ENCODE measurements at regions not wholly inside any gene's neighbourhood (a gene's known extent, or its start where the extent isn't known, plus 50 kb on each side); places are given as distances from the start of the nearest gene placed in this dataset.
"Not testable (repeated sequence)": the region's sequence is repeated elsewhere in the genome, so short reads cannot be mapped to it uniquely, and the experiment has no call there.

- no peak for DNase-seq (ENCODE audit: low read depth, low spot score)
Observed at GRCh38 chr12:108424026-108424425, 84.9 kb upstream of the CMKLR1 start.

- DNase-seq (ENCODE audit: low read depth, low spot score) = no peak
Observed at GRCh38 chr12:108423486-108423885, 84.4 kb upstream of the CMKLR1 start.

- not testable (repeated sequence) for DNase-seq (ENCODE audit: low read depth, low spot score)
Observed at GRCh38 chr12:108421082-108421481, 82.0 kb upstream of the CMKLR1 start.

GRCh38 chr12:108420421-108420820 lies 81.3 kb upstream of the CMKLR1 start:
- not testable (repeated sequence) for DNase-seq (ENCODE audit: low read depth, low spot score)

DNA sequence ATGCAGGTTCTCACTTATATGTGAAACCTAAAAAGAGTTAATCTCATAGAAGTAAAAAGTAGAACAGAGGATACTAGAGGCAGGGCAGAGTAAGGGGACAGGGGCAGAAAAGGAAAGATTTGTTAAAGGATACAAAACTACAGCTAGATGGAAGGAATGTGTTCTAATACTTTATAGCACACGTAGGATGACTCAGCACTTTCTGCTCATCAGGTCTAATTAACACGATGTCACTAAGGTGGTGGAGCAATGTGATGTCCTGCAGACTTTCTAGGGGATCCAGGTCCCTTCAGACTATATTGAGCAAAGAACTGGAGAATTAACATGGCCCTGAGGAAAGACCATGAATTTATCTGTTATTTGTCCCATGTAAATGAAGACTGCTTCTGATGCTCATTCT lies 80.8 kb upstream of the CMKLR1 start:
- no peak for DNase-seq (ENCODE audit: low read depth, low spot score)

DNA sequence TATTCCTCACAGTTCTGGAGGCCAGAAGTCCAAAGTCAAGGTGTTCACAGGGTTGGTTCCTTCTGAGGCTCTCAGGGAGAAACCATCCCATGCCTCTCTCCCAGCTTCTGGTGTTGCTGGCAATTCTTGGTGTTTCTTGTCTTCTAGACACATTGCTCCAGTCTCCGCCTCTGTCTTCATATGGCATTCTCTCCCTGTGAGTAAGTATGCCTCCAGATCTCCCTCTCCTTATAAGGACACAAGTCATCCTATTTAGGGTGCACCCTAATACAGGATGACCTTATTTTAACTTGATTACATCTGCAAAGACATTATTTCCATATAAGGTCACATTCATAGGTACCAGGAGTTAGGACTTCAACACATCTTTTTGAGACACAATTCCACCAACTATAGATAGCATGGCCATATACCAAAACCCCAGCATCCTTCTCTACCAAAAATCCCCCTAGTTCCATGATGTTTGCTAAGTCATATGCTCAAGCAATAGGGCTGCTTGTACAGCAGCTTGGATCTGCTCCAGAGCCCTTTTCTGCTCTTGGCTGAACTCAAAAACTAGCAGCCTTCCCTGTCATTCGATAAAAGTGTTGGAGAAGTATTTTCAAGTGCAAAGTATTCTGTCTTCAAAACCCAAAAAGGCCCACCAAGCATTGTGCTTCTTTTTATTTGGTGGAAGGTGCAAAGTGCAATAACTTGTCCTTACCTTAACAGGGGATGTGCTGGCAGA lies 79.2 kb upstream of the CMKLR1 start:
- no peak for DNase-seq (ENCODE audit: low read depth, low spot score)

GRCh38 chr12:108414021-108414420 lies 74.9 kb upstream of the CMKLR1 start:
- DNase-seq (ENCODE audit: low read depth, low spot score) = no peak

DNA sequence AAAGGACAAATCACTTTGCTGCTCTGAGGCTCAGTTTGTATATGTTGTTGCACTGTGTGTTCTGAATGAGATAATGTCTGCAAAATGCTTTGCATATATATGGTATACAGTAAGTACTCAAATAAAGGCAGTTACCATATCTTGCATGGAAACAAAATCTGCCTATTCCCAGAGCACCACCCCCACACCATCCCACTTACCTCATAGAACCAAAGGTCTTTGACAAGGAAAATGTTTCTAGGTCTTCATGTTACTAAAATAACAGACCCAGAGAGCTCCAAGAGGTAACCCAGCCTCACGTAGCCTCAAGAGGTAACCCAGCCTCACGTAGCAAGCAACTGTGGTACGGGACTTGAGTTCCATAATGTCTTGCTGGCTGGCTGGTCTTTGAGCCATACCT lies 71.6 kb upstream of the CMKLR1 start:
- no peak for DNase-seq (ENCODE audit: low read depth, low spot score)

- no peak for DNase-seq (ENCODE audit: low read depth, low spot score)
Observed at GRCh38 chr12:108409481-108409880, 70.4 kb upstream of the CMKLR1 start.

GRCh38 chr12:108403952-108404351 lies 64.8 kb upstream of the CMKLR1 start:
- DNase-seq (ENCODE audit: low read depth, low spot score) = no peak

DNA sequence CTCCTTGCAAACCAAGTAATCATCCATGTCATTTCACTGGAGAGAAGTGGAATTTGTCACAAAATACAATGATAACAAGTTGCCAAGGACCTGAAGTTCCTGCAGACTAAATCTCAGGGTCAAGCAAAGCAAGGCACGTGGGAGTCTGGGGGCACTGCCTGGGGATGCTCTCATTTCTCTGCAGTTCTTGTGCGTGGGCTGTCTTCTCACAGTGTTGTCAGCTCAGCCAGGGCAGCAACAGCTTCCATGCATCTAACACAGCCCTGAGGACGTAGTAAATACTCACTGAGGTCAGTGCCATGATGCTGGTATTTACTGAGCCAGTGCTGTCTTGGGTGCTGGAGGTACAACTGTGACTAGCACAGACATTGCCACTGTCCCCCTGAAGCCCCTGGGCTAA lies 62.9 kb upstream of the CMKLR1 start:
- no peak for DNase-seq (ENCODE audit: low read depth, low spot score)

DNA sequence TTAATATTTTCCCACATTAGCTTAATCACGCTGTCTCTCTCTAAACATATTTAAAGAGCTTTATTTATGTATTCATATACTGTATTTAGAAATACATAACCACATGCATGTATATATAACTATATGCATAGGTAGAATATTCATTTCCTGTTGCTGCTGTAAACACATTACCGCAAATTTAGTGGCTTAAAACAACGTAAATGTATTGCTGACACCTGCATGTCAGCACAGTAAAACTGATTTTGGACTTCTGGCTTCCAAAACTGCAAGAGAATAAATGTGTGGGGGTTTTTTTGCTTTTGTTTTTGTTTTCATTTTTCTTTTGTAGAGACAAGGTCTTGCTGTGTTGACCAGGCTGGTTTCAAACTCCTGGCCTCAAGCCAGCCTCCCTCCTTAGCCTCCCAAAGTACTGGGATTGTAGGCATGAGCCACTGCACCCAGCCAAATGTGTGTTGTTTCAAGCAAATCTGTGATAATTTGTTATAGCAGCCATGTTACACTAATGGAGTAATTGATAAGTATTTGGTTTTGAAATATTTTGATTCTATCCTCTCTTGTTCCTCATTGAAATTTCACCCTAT lies 61.9 kb upstream of the CMKLR1 start:
- DNase-seq (ENCODE audit: low read depth, low spot score) = no peak

DNA sequence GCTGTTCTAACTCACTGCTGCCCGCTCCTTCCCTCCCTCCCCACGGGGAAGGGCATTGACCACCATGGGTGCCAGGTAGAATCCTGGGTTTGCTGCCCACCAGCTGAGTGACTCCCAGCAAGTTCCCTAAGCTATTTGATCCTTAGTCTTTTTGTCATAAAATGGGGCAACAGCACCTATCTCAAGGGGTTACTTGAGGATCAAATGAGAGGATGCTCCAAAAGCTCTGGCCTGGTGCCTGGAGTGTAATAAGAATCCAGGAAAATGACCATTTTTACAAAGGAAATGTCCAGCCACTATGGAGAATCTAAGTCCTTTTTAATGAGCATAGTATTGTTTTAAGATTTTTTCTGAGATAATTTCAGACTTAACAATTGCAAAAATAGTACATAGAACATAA lies 61.4 kb upstream of the CMKLR1 start:
- DNase-seq (ENCODE audit: low read depth, low spot score) = no peak

GRCh38 chr12:108400056-108400455 lies 60.9 kb upstream of the CMKLR1 start:
- DNase-seq (ENCODE audit: low read depth, low spot score) = no peak

GRCh38 chr12:108399514-108399913 lies 60.4 kb upstream of the CMKLR1 start:
- DNase-seq (ENCODE audit: low read depth, low spot score) = no peak

DNA sequence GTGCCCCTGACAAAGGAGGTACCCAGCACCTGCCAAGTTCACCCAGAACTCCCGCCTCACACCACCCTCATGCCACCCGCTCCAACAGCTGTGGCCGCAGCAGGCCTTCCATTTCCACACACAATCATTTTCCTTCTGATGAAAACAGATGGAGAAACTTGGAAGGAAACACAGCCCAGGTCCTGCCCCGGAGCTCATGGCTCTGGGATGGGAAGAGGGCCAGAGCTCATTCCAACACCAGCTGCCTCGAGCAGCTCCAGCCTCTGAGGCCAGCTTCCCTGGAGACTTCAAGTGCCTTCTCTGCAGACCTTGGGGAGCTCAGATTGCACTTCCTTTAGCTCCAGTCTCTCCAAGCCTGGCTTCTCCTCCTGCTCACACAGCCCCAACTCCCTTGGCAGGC lies 55.1 kb upstream of the CMKLR1 start:
- DNase-seq (ENCODE audit: low read depth, low spot score) = no peak

GRCh38 chr12:108392284-108392683 lies 53.2 kb upstream of the CMKLR1 start:
- no peak for DNase-seq (ENCODE audit: low read depth, low spot score)

DNA sequence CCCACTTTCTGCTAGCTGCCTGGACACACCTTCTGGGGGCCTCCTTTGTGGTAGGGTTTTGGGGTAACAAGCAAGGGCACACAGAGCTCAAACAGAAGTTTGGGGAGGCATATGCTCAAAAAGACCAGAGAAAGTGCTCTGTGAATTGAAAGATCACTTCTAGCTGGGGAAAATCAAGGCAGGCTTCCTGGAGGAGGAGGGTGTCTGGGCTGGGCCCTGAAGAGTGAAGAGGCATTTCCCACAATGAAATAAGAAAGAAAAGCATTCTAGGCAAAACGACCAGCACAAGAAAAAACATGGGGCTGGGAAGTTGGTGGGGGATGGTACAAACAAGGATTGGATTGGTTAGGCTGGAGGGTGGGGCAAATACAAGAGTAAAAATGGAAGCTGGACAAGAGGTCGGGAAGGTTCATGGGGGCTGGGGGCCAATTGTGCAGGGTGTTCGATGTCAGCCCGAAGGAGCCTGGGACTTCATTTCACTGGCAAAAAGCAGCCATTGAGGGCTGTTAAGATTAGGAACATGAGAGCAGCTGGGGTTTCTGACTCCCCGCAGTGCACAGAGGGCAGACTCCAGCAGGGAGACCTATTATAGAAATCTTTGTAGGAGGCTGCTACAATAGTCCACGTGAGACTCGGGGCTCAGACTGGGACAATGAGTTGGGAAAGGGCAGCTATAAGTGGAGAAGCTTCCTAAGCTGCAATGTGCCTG lies 51.5 kb upstream of the CMKLR1 start:
- no peak for DNase-seq (ENCODE audit: low read depth, low spot score)

DNA sequence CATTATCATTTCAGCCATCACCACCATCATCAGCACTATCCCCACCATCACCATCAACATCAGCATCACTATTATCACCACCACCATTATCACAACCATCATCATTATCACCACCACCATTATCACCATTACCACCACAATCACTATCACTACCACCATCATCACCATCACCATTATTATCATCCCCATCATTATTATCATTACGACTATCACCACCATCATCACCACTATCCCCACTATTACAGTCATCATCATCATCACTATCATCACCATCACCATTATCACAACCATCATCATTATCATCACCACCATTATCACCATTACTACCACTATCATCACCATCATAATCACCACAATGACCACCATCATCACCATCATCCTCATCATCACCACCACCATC lies 50.4 kb upstream of the CMKLR1 start:
- no peak for DNase-seq (ENCODE audit: low read depth, low spot score)

All from pulmonary artery endothelial cell (primary cell).